Neural cell (in vitro differentiated cells): ENCODE measurements at regions not wholly inside any gene's neighbourhood (a gene's known extent, or its start where the extent isn't known, plus 50 kb on each side); places are given as distances from the start of the nearest gene placed in this dataset.

Experiments
- EZH2 ChIP-seq: fragments of 200-600, 300-800 bp; shearing (Covaris generic), sonication (generic); IDR thresholded peaks from 2 replicates; pipeline ENCODE4 v1.6.1; 2014; ENCODE audit warnings: antibody characterized with exemption, low read length, borderline replicate concordance, mild to moderate bottlenecking; ENCODE audit not compliant: insufficient read depth, poor library complexity, severe bottlenecking
- RAD21 ChIP-seq: fragments of 450-650 bp; conservative IDR thresholded peaks from 2 replicates; pipeline ENCODE4 v1.6.1; 2014; ENCODE audit warnings: antibody characterized with exemption, mild to moderate bottlenecking, moderate library complexity
- SMC3 ChIP-seq: fragments of 450-650 bp; conservative IDR thresholded peaks from 2 replicates; pipeline ENCODE4 v1.6.1; 2014; ENCODE audit warnings: antibody characterized with exemption, mild to moderate bottlenecking, moderate library complexity; ENCODE audit not compliant: poor library complexity
- TF ChIP-seq, protein P1 (sequence below): fragments of 450-650 bp; IDR thresholded peaks from 2 replicates; pipeline ENCODE4 v1.5.1; 2014; ENCODE audit warnings: antibody characterized with exemption, mild to moderate bottlenecking, moderate library complexity; ENCODE audit not compliant: poor library complexity, severe bottlenecking

DNA sequence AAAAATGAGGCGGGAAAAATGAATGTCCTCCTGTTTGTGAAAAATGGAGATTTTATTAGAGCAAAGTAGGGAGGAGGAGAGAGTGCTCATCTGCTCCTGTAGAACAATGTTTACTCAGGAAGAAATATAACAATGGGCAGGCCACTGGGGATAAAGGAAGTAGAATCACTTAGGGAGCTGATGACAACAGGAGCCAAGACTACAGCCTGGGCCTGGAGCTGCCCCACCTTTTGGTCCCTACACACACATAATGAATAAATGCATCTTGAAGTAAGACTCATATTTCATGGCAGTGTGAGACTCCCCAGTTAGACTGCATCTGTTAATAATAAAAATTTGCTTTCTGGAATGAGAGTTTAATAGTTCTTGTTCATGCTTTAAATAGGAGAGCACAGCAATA, 1939.8 kb downstream of the EFNA5 start:
- TF ChIP-seq, protein P1, sequence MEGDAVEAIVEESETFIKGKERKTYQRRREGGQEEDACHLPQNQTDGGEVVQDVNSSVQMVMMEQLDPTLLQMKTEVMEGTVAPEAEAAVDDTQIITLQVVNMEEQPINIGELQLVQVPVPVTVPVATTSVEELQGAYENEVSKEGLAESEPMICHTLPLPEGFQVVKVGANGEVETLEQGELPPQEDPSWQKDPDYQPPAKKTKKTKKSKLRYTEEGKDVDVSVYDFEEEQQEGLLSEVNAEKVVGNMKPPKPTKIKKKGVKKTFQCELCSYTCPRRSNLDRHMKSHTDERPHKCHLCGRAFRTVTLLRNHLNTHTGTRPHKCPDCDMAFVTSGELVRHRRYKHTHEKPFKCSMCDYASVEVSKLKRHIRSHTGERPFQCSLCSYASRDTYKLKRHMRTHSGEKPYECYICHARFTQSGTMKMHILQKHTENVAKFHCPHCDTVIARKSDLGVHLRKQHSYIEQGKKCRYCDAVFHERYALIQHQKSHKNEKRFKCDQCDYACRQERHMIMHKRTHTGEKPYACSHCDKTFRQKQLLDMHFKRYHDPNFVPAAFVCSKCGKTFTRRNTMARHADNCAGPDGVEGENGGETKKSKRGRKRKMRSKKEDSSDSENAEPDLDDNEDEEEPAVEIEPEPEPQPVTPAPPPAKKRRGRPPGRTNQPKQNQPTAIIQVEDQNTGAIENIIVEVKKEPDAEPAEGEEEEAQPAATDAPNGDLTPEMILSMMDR, result no peak
- TF ChIP-seq SMC3 (no peak), EZH2 (no peak), RAD21 (no peak)
